ENCODE measurements at regions not wholly inside any gene's neighbourhood (a gene's known extent, or its start where the extent isn't known, plus 50 kb on each side); places are given as distances from the start of the nearest gene placed in this dataset.

DNA sequence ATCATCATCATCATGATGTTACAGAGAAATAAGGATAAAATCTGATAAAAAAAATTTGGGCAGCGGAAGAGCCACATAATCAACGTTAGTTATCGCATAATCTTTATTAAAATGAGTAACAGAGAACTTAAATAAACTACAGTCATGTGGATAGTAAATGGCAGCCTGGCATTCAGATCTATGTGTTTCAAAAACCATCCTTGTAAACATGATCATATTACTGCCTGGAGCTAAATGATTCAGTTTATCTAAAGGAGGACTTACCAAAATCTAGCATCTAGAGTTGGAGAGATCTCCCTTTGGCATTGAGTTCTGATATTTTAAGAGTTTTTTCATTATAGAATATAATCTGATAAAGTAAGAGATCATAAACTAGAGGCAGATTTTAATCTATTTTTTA, 200.1 kb upstream of the MGAT4C start:
- CTCF ChIA-PET, result no interaction called here
- H3K4me1 ChIP-seq (ENCODE audit: control insufficient read depth, insufficient read depth, low read length), result no peaks in the 10 kb centered on the region
- TF ChIP-seq ZNF221 (tag by site-specific recombination; IDR thresholded peaks at IDR 0.05; ENCODE audit: borderline replicate concordance), result no peak
- TF ChIP-seq IKZF3 (tag by site-specific recombination; IDR thresholded peaks at IDR 0.05), result no peak
- no peak for TF ChIP-seq ZNF426 (tag by site-specific recombination; IDR thresholded peaks at IDR 0.05)
- no peak for TF ChIP-seq ZNF645 (tag by site-specific recombination; IDR thresholded peaks at IDR 0.05)
- no peak for TF ChIP-seq ZNF600 (tag by site-specific recombination; IDR thresholded peaks at IDR 0.05)
- TF ChIP-seq ZNF398 (tag by site-specific recombination; IDR thresholded peaks at IDR 0.05), result no peak
- no peak for TF ChIP-seq ZNF169 (tag by site-specific recombination; IDR thresholded peaks at IDR 0.05)
- TF ChIP-seq, protein P1, sequence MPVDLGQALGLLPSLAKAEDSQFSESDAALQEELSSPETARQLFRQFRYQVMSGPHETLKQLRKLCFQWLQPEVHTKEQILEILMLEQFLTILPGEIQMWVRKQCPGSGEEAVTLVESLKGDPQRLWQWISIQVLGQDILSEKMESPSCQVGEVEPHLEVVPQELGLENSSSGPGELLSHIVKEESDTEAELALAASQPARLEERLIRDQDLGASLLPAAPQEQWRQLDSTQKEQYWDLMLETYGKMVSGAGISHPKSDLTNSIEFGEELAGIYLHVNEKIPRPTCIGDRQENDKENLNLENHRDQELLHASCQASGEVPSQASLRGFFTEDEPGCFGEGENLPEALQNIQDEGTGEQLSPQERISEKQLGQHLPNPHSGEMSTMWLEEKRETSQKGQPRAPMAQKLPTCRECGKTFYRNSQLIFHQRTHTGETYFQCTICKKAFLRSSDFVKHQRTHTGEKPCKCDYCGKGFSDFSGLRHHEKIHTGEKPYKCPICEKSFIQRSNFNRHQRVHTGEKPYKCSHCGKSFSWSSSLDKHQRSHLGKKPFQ (tag by site-specific recombination; IDR thresholded peaks at IDR 0.05), result no peak
- TF ChIP-seq, protein P2, sequence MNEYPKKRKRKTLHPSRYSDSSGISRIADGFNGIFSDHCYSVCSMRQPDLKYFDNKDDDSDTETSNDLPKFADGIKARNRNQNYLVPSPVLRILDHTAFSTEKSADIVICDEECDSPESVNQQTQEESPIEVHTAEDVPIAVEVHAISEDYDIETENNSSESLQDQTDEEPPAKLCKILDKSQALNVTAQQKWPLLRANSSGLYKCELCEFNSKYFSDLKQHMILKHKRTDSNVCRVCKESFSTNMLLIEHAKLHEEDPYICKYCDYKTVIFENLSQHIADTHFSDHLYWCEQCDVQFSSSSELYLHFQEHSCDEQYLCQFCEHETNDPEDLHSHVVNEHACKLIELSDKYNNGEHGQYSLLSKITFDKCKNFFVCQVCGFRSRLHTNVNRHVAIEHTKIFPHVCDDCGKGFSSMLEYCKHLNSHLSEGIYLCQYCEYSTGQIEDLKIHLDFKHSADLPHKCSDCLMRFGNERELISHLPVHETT (tag by site-specific recombination; IDR thresholded peaks at IDR 0.05), result no peak
- no peak for TF ChIP-seq ZNF280D (tag by site-specific recombination; IDR thresholded peaks at IDR 0.05)
- no peak for TF ChIP-seq ZNF473 (tag by site-specific recombination; IDR thresholded peaks at IDR 0.05)
- TF ChIP-seq, protein P3, sequence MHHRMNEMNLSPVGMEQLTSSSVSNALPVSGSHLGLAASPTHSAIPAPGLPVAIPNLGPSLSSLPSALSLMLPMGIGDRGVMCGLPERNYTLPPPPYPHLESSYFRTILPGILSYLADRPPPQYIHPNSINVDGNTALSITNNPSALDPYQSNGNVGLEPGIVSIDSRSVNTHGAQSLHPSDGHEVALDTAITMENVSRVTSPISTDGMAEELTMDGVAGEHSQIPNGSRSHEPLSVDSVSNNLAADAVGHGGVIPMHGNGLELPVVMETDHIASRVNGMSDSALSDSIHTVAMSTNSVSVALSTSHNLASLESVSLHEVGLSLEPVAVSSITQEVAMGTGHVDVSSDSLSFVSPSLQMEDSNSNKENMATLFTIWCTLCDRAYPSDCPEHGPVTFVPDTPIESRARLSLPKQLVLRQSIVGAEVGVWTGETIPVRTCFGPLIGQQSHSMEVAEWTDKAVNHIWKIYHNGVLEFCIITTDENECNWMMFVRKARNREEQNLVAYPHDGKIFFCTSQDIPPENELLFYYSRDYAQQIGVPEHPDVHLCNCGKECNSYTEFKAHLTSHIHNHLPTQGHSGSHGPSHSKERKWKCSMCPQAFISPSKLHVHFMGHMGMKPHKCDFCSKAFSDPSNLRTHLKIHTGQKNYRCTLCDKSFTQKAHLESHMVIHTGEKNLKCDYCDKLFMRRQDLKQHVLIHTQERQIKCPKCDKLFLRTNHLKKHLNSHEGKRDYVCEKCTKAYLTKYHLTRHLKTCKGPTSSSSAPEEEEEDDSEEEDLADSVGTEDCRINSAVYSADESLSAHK (tag by site-specific recombination; IDR thresholded peaks at IDR 0.05), result no peak

DNA sequence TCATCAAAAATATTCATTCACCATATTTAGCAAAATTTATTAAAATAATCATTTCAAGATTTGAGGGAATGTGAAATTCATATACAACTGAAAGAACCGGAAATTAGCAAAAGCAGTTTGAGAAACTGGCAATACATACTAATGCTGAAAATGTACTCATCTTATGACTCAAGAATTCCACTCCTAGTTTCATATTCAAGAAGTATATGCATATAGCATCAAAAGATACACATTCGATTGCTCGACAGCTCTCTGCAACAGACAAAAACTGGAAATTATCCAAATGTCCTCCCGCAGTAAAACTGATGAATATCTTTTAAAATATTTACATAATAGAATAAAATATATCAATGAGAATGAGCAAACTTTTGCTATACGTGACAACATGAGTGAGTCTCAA, 189.2 kb upstream of the MGAT4C start:
- Histone ChIP-seq H3K4me1 (ENCODE audit: control insufficient read depth, insufficient read depth, low read length) (no peaks in the 10 kb centered on the region), H3K27ac (ENCODE audit: extremely low read depth, low read depth, low read length) (no peak overlapping the region), H3K4me3 (ENCODE audit: low read depth, low read length) (no peak overlapping the region), H3K36me3 (ENCODE audit: control insufficient read depth in 2 of 2, insufficient read depth in 1 of 2, low read length in 2 of 2) (no peaks in the 10 kb centered on the region), H3K9me3 (ENCODE audit: control insufficient read depth, insufficient read depth, low read depth, low read length) (no peaks in the 10 kb centered on the region)
- CTCF ChIA-PET, result no interaction called here
- POLR2A ChIA-PET, result no interaction called here
- TF ChIP-seq, protein P4, sequence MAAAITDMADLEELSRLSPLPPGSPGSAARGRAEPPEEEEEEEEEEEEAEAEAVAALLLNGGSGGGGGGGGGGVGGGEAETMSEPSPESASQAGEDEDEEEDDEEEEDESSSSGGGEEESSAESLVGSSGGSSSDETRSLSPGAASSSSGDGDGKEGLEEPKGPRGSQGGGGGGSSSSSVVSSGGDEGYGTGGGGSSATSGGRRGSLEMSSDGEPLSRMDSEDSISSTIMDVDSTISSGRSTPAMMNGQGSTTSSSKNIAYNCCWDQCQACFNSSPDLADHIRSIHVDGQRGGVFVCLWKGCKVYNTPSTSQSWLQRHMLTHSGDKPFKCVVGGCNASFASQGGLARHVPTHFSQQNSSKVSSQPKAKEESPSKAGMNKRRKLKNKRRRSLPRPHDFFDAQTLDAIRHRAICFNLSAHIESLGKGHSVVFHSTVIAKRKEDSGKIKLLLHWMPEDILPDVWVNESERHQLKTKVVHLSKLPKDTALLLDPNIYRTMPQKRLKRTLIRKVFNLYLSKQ (tag by site-specific recombination; IDR thresholded peaks at IDR 0.05; ENCODE audit: borderline replicate concordance), result no peak
- TF ChIP-seq SCRT1 (tag by site-specific recombination; IDR thresholded peaks at IDR 0.05; ENCODE audit: borderline replicate concordance), result no peak
- no peak for TF ChIP-seq ZNF433 (tag by site-specific recombination; IDR thresholded peaks at IDR 0.05; ENCODE audit: low read depth)
- no peak for TF ChIP-seq GLIS1 (tag by site-specific recombination; IDR thresholded peaks at IDR 0.05)
- no peak for TF ChIP-seq ZNF311 (tag by site-specific recombination; IDR thresholded peaks at IDR 0.05; ENCODE audit: borderline replicate concordance)
- no peak for TF ChIP-seq ZSCAN4 (tag by site-specific recombination; IDR thresholded peaks at IDR 0.05)
- no peak for TF ChIP-seq KLF17 (tag by site-specific recombination; IDR thresholded peaks at IDR 0.05)
- TF ChIP-seq IKZF3 (tag by site-specific recombination; IDR thresholded peaks at IDR 0.05), result no peak

More for the DNA sequence above, 200.1 kb upstream of the MGAT4C start:
- POLR2A ChIA-PET, result no interaction called here
- Histone ChIP-seq H3K36me3 (ENCODE audit: control insufficient read depth in 2 of 2, insufficient read depth in 1 of 2, low read length in 2 of 2) (no peaks in the 10 kb centered on the region), H3K4me3 (ENCODE audit: low read depth, low read length) (no peak overlapping the region), H3K9me3 (ENCODE audit: control insufficient read depth, insufficient read depth, low read depth, low read length) (no peaks in the 10 kb centered on the region), H3K27ac (ENCODE audit: extremely low read depth, low read depth, low read length) (no peak overlapping the region)
